Mesenchymal stem cell (in vitro differentiated cells and primary cell): ENCODE measurements at regions not wholly inside any gene's neighbourhood (a gene's known extent, or its start where the extent isn't known, plus 50 kb on each side); places are given as distances from the start of the nearest gene placed in this dataset.

ENCODE experiments used
- DNase-seq: peaks from one replicate; pipeline ENCODE4 v3.0.0-alpha.2; 2013
- H2AFZ ChIP-seq: one replicate; pipeline ENCODE4 v1.6.1; 2013; ENCODE audit warnings: low read depth, mild to moderate bottlenecking, control low read depth, inconsistent platforms, low read length, moderate library complexity
- H2AK5ac ChIP-seq: 2 replicates; pipeline ENCODE4 v1.6.1; 2013; ENCODE audit warnings: low read length, moderate library complexity, mild to moderate bottlenecking, inconsistent platforms; ENCODE audit not compliant: severe bottlenecking
- H2BK120ac ChIP-seq: one replicate; pipeline ENCODE4 v1.6.1; 2013; ENCODE audit warnings: low read depth, mild to moderate bottlenecking, inconsistent platforms, low read length, moderate library complexity
- H2BK12ac ChIP-seq, 2 experiments: one replicate each; pipeline ENCODE4 v1.6.1; 2013; ENCODE audit warnings: inconsistent platforms in 2 of 2, low read length in 2 of 2, mild to moderate bottlenecking in 2 of 2, moderate library complexity in 2 of 2, control low read depth in 1 of 2
- H2BK15ac ChIP-seq: one replicate; pipeline ENCODE4 v1.6.1; 2013; ENCODE audit warnings: mild to moderate bottlenecking, low read depth, inconsistent platforms; ENCODE audit not compliant: poor library complexity, severe bottlenecking
- H2BK5ac ChIP-seq: 2 replicates; pipeline ENCODE4 v1.6.1; 2013; ENCODE audit warnings: low read depth, mild to moderate bottlenecking, low read length, control low read depth, inconsistent platforms; ENCODE audit not compliant: poor library complexity, severe bottlenecking
- H3K14ac ChIP-seq, 2 experiments: one replicate each; pipeline ENCODE4 v1.6.1; 2013; ENCODE audit warnings: inconsistent platforms in 2 of 2, low read length in 2 of 2, control low read depth in 1 of 2, mild to moderate bottlenecking in 1 of 2, moderate library complexity in 1 of 2
- H3K18ac ChIP-seq, 2 experiments: one replicate each; pipeline ENCODE4 v1.6.1; 2013; ENCODE audit warnings: inconsistent platforms in 2 of 2, low read length in 2 of 2, control low read depth in 1 of 2, low read depth in 1 of 2, mild to moderate bottlenecking in 1 of 2
- H3K23ac ChIP-seq, 2 experiments: one replicate each; pipeline ENCODE4 v1.6.1; 2013; ENCODE audit warnings: inconsistent platforms in 2 of 2, low read length in 2 of 2, mild to moderate bottlenecking in 2 of 2, moderate library complexity in 2 of 2, control low read depth in 1 of 2
- H3K27ac ChIP-seq: 2 replicates; pipeline ENCODE4 v1.5.1; 2013; ENCODE audit warnings: mild to moderate bottlenecking, moderate library complexity, low read length, control low read depth, inconsistent platforms; ENCODE audit not compliant: poor library complexity, severe bottlenecking
- H3K27me3 ChIP-seq, 2 experiments: 2 replicates each; pipeline versions ENCODE4 v1.6.1 to v1.7.0; 2013; ENCODE audit warnings: low read length in 2 of 2, mild to moderate bottlenecking in 2 of 2, moderate library complexity in 2 of 2, control low read depth in 1 of 2, inconsistent platforms in 1 of 2; ENCODE audit not compliant: control insufficient read depth in 1 of 2, insufficient read depth in 1 of 2
- H3K36me3 ChIP-seq, 2 experiments: 2 replicates each; pipeline versions ENCODE4 v1.6.1 to v1.7.0; 2013; ENCODE audit warnings: low read length in 2 of 2, control low read depth in 1 of 2, inconsistent platforms in 1 of 2, low read depth in 1 of 2, mild to moderate bottlenecking in 1 of 2; ENCODE audit not compliant: insufficient read depth in 2 of 2, control insufficient read depth in 1 of 2
- H3K4ac ChIP-seq, 2 experiments: one replicate each; pipeline ENCODE4 v1.6.1; 2013; ENCODE audit warnings: inconsistent platforms in 2 of 2, low read length in 2 of 2, mild to moderate bottlenecking in 2 of 2, moderate library complexity in 2 of 2, control low read depth in 1 of 2, low read depth in 1 of 2
- H3K4me1 ChIP-seq: 2 replicates; pipeline ENCODE4 v1.6.1; 2013; ENCODE audit warnings: low read depth, low read length, control low read depth; ENCODE audit not compliant: control insufficient read depth, insufficient read depth
- H3K4me2 ChIP-seq: 2 replicates; pipeline ENCODE4 v1.6.1; 2013; ENCODE audit warnings: low read length, mild to moderate bottlenecking, inconsistent platforms; ENCODE audit not compliant: poor library complexity, severe bottlenecking
- H3K4me3 ChIP-seq, 2 experiments: 2 replicates each; pipeline versions ENCODE4 v1.5.1 to v1.7.0; 2013; ENCODE audit warnings: low read length in 2 of 2, mild to moderate bottlenecking in 2 of 2, control low read depth in 1 of 2, low read depth in 1 of 2; ENCODE audit not compliant: insufficient read depth in 1 of 2
- H3K79me1 ChIP-seq: replicated peaks from 2 replicates; pipeline ENCODE4 v1.6.1; 2013; ENCODE audit warnings: mild to moderate bottlenecking, control low read depth, low read length, inconsistent platforms; ENCODE audit not compliant: poor library complexity, severe bottlenecking
- H3K9ac ChIP-seq: 2 replicates; pipeline ENCODE4 v1.7.0; 2013; ENCODE audit warnings: mild to moderate bottlenecking, low read length, moderate library complexity
- H3K9me3 ChIP-seq: 2 replicates; pipeline ENCODE4 v1.7.0; 2013; ENCODE audit warnings: mild to moderate bottlenecking, low read length; ENCODE audit not compliant: control insufficient read depth
- H4K8ac ChIP-seq: one replicate; pipeline ENCODE4 v1.6.1; 2013; ENCODE audit warnings: inconsistent platforms, mild to moderate bottlenecking, low read length, moderate library complexity
- H4K91ac ChIP-seq: one replicate; pipeline ENCODE4 v1.6.1; 2013; ENCODE audit warnings: mild to moderate bottlenecking, low read length, inconsistent platforms
- WGBS: methylation state at CpG from one replicate; pipeline ENCODE4 v1.1.7; 2013; ENCODE audit warnings: mixed read lengths; 5-methylcytosine and 5-hydroxymethylcytosine counted together

DNA sequence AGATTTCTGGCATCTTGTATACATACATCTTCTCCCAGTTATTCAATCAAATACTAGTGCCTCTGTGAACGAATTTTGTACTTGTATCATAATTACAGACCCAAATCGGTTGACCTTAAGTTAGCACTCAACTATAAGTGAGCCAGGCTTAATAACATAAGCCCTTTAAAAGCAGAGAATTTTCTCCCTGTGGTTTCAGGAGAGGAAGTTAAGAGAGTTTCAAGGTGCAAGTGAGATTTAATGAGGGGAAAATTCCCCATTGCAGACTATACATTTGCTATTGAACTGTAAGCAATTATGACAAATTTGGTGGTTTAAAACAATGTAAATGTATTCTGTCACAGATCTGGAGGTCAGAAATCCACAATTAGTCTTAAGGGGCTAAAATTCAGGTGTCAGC lies 261.9 kb upstream of the NREP start:
- no peaks in the 10 kb centered on the region for H3K36me3 ChIP-seq
- no peaks in the 10 kb centered on the region for H3K79me1 ChIP-seq
- no peak overlapping the region for H2AFZ ChIP-seq
- no peak overlapping the region for H3K4me2 ChIP-seq
- no peak overlapping the region for H2AK5ac ChIP-seq
- H3K4me3 ChIP-seq: no peak overlapping the region
- no peak overlapping the region for H2BK15ac ChIP-seq
- no peak overlapping the region for H3K18ac ChIP-seq
- H3K4ac ChIP-seq: no peak overlapping the region
- H2BK120ac ChIP-seq: no peak overlapping the region
- H3K27me3 ChIP-seq: no peaks in the 10 kb centered on the region
- H4K91ac ChIP-seq: no peak overlapping the region
- no peak overlapping the region for H3K14ac ChIP-seq
- H2BK12ac ChIP-seq: no peak overlapping the region
- no peak overlapping the region for H3K23ac ChIP-seq
- no peak overlapping the region for H4K8ac ChIP-seq
- H3K9me3 ChIP-seq: no peaks in the 10 kb centered on the region
- DNase-seq: no peak
- H3K27ac ChIP-seq: no peak overlapping the region
- 100% methylated on average over 2 of the region's 2 CpGs for WGBS
- H3K9ac ChIP-seq: no peak overlapping the region
- H3K4me1 ChIP-seq: no peaks in the 10 kb centered on the region
- H2BK5ac ChIP-seq: no peak overlapping the region

DNA sequence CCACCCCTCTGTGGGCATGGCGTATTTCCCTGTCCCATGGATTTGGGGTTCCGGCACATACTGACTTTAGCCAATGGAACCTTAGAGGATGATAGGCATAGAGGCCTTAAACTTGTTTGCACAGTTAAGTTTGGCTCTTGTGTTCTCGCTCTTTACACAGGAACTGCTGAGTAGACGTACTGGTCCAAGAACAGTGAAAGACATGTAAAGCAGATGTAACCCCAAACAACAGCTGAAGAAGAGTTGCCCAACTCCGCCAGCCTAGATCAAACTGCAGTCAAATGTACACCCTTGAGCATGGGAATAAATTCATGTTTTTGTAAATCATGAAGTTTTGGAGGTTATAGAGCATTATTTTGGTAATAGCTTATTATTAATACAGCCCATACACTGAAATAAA lies 260.0 kb upstream of the NREP start:
- H4K91ac ChIP-seq: no peak overlapping the region
- no peak overlapping the region for H3K18ac ChIP-seq
- H3K9me3 ChIP-seq: no peaks in the 10 kb centered on the region
- H2BK12ac ChIP-seq: no peak overlapping the region
- no peaks in the 10 kb centered on the region for H3K4me1 ChIP-seq
- H3K4ac ChIP-seq: no peak overlapping the region
- H3K36me3 ChIP-seq: no peaks in the 10 kb centered on the region
- no peak overlapping the region for H2BK15ac ChIP-seq
- H3K27me3 ChIP-seq: no peaks in the 10 kb centered on the region
- DNase-seq: no peak
- no peak overlapping the region for H3K14ac ChIP-seq
- H3K79me1 ChIP-seq: no peaks in the 10 kb centered on the region
- no peak overlapping the region for H2BK120ac ChIP-seq
- 97% methylated on average over 4 of the region's 5 CpGs for WGBS
- H3K4me3 ChIP-seq: no peak overlapping the region
- H2AFZ ChIP-seq: no peak overlapping the region
- no peak overlapping the region for H4K8ac ChIP-seq
- no peak overlapping the region for H3K23ac ChIP-seq
- no peak overlapping the region for H3K27ac ChIP-seq
- no peak overlapping the region for H3K9ac ChIP-seq
- no peak overlapping the region for H2AK5ac ChIP-seq
- no peak overlapping the region for H2BK5ac ChIP-seq
- H3K4me2 ChIP-seq: no peak overlapping the region

DNA sequence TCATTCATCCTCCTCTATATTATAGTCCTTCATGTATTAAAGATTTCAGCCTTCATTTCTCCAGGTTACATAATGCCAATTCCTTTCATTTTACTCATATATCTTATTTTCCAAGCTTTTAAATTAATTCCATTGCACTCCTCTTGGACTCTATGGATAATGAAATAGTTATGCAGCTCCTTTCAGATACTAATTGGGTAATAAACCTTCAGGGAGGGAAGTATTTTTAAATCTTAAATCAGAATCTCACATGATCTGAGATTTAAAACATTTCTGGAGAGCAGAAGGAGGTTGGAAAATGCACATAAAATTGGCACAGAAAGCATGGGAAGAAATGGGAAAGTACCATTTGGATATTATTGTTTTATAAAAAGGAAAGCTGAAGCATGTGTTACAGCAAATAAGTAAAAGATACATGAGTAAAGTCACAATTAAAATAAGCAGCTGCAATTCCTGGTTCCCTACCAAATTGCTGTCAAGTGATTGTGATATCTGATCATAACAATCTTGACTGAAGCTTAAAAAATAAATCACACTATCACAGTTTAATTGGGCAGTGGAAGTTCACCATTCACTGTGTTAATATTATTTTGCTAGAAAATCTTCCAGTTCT lies 257.9 kb upstream of the NREP start:
- Histone ChIP-seq H2BK12ac (no peak overlapping the region), H3K9me3 (no peaks in the 10 kb centered on the region), H4K91ac (no peak overlapping the region), H3K4me2 (no peak overlapping the region), H3K18ac (no peak overlapping the region), H3K27ac (no peak overlapping the region), H2BK15ac (no peak overlapping the region), H3K4ac (no peak overlapping the region), H3K27me3 (no peaks in the 10 kb centered on the region), H2AK5ac (no peak overlapping the region), H3K4me1 (no peaks in the 10 kb centered on the region), H3K9ac (no peak overlapping the region), H4K8ac (no peak overlapping the region), H3K23ac (no peak overlapping the region), H2AFZ (no peak overlapping the region), H3K4me3 (no peak overlapping the region), H3K36me3 (no peaks in the 10 kb centered on the region), H3K14ac (no peak overlapping the region), H2BK120ac (no peak overlapping the region), H2BK5ac (no peak overlapping the region), H3K79me1 (no peaks in the 10 kb centered on the region)
- no peak for DNase-seq

- peak overlapping the region in 1 of 2 experiments; percentile 61 for H3K4ac ChIP-seq
- H4K8ac ChIP-seq: no peak overlapping the region
- no peak overlapping the region for H2BK15ac ChIP-seq
- no peak overlapping the region for H3K23ac ChIP-seq
- H3K27ac ChIP-seq: no peak overlapping the region
- no peaks in the 10 kb centered on the region for H3K9me3 ChIP-seq
- peak; percentile 17 for DNase-seq
- no peak overlapping the region for H3K4me2 ChIP-seq
- no peak overlapping the region for H3K14ac ChIP-seq
- H2BK12ac ChIP-seq: peak overlapping the region; percentile 83 to 91
- no peak overlapping the region for H3K4me3 ChIP-seq
- H3K79me1 ChIP-seq: no peaks in the 10 kb centered on the region
- no peak overlapping the region for H2BK5ac ChIP-seq
- peak overlapping the region; percentile 87 for H4K91ac ChIP-seq
- H2BK120ac ChIP-seq: no peak overlapping the region
- H2AK5ac ChIP-seq: no peak overlapping the region
- no peak overlapping the region for H3K9ac ChIP-seq
- H2AFZ ChIP-seq: no peak overlapping the region
- H3K18ac ChIP-seq: peak overlapping the region; percentile 59 to 77
- H3K36me3 ChIP-seq: no peaks in the 10 kb centered on the region
- no peaks in the 10 kb centered on the region for H3K4me1 ChIP-seq
- H3K27me3 ChIP-seq: no peaks in the 10 kb centered on the region
These were observed 256.7 kb upstream of the NREP start for GRCh38 chr5:112013660-112014059.
